ENCODE measurements at regions not wholly inside any gene's neighbourhood (a gene's known extent, or its start where the extent isn't known, plus 50 kb on each side); places are given as distances from the start of the nearest gene placed in this dataset.

- Mint-ChIP-seq H3K27me3 (ENCODE audit: low read depth) (no peaks in the 10 kb centered on the region), H3K9me3 (peaks cover 11% of the 10 kb centered on the region), H3K27ac (no peak overlapping the region), H3K36me3 (ENCODE audit: low read depth) (no peaks in the 10 kb centered on the region), H3K4me1 (no peaks in the 10 kb centered on the region), H3K4me3 (no peak overlapping the region)
- peak in 1 of 3 experiments; percentile 8 for TF ChIP-seq CTCF (IDR thresholded peaks at IDR 0.05; ENCODE audit: unreplicated experiment in 3 of 3)
Measured at GRCh38 chr4:66108898-66109297, 438.6 kb upstream of the EPHA5 start.

- no peaks in the 10 kb centered on the region for H3K36me3 Mint-ChIP-seq (ENCODE audit: low read depth)
- H3K9me3 Mint-ChIP-seq: peaks cover 6% of the 10 kb centered on the region
- H3K4me1 Mint-ChIP-seq: no peaks in the 10 kb centered on the region
- no peak overlapping the region for H3K27ac Mint-ChIP-seq
- TF ChIP-seq CTCF (IDR thresholded peaks at IDR 0.05; ENCODE audit: unreplicated experiment in 3 of 3): no peak
- H3K27me3 Mint-ChIP-seq (ENCODE audit: low read depth): no peaks in the 10 kb centered on the region
- H3K4me3 Mint-ChIP-seq: no peak overlapping the region
Measured at GRCh38 chr4:66097218-66097617, 426.9 kb upstream of the EPHA5 start.

- Mint-ChIP-seq H3K9me3 (peaks cover 3% of the 10 kb centered on the region), H3K27me3 (ENCODE audit: low read depth) (no peaks in the 10 kb centered on the region), H3K36me3 (ENCODE audit: low read depth) (no peaks in the 10 kb centered on the region), H3K27ac (no peak overlapping the region), H3K4me1 (no peaks in the 10 kb centered on the region), H3K4me3 (no peak overlapping the region)
- TF ChIP-seq CTCF (IDR thresholded peaks at IDR 0.05; ENCODE audit: unreplicated experiment in 3 of 3): no peak
Measured at GRCh38 chr4:66095065-66095464, 424.8 kb upstream of the EPHA5 start.

GRCh38 chr4:66094070-66094469 lies 423.8 kb upstream of the EPHA5 start:
- H3K27me3 Mint-ChIP-seq (ENCODE audit: low read depth): no peaks in the 10 kb centered on the region
- TF ChIP-seq CTCF (IDR thresholded peaks at IDR 0.05; ENCODE audit: unreplicated experiment in 3 of 3): no peak
- H3K36me3 Mint-ChIP-seq (ENCODE audit: low read depth): no peaks in the 10 kb centered on the region
- H3K4me3 Mint-ChIP-seq: no peak overlapping the region
- no peak overlapping the region for H3K27ac Mint-ChIP-seq
- peaks cover 3% of the 10 kb centered on the region for H3K9me3 Mint-ChIP-seq
- H3K4me1 Mint-ChIP-seq: no peaks in the 10 kb centered on the region

- Mint-ChIP-seq H3K36me3 (ENCODE audit: low read depth) (no peaks in the 10 kb centered on the region), H3K4me3 (no peak overlapping the region), H3K9me3 (peaks cover 5% of the 10 kb centered on the region), H3K27ac (no peak overlapping the region), H3K4me1 (no peaks in the 10 kb centered on the region), H3K27me3 (ENCODE audit: low read depth) (no peaks in the 10 kb centered on the region)
- no peak for TF ChIP-seq CTCF (IDR thresholded peaks at IDR 0.05; ENCODE audit: unreplicated experiment in 3 of 3)
Measured at GRCh38 chr4:66091786-66092185, 421.5 kb upstream of the EPHA5 start.

- Mint-ChIP-seq H3K4me3 (no peak overlapping the region), H3K27me3 (ENCODE audit: low read depth) (no peaks in the 10 kb centered on the region), H3K27ac (no peak overlapping the region), H3K4me1 (no peaks in the 10 kb centered on the region), H3K9me3 (peaks cover 7% of the 10 kb centered on the region), H3K36me3 (ENCODE audit: low read depth) (no peaks in the 10 kb centered on the region)
- no peak for TF ChIP-seq CTCF (IDR thresholded peaks at IDR 0.05; ENCODE audit: unreplicated experiment in 3 of 3)
Measured at GRCh38 chr4:66073961-66074360, 403.7 kb upstream of the EPHA5 start.
